GM23248 (cell line): ENCODE measurements at regions not wholly inside any gene's neighbourhood (a gene's known extent, or its start where the extent isn't known, plus 50 kb on each side); places are given as distances from the start of the nearest gene placed in this dataset.
A peak's percentile ranks its signal among the peaks of the same experiment; 100 is the strongest.

Source experiments
- DNase-seq: peaks from one replicate; pipeline ENCODE4 v3.0.0-alpha.2; 2015
- H2AFZ ChIP-seq: fragments of 200-600 bp; sonication (generic); 2 replicates; pipeline ENCODE4 v1.6.1; 2016; ENCODE audit warnings: antibody characterized with exemption
- H3F3A ChIP-seq: fragments of 200-600 bp; sonication (generic); 2 replicates; pipeline ENCODE4 v1.6.1; 2016; ENCODE audit warnings: mild to moderate bottlenecking, antibody characterized with exemption, mixed run types; ENCODE audit not compliant: insufficient read depth
- H3K27ac ChIP-seq: fragments of 200-600 bp; sonication (generic); 2 replicates; pipeline ENCODE4 v1.5.1; 2016; ENCODE audit warnings: mild to moderate bottlenecking
- H3K27me3 ChIP-seq: fragments of 200-600 bp; sonication (generic); replicated peaks from 2 replicates; pipeline ENCODE4 v1.6.1; 2016; ENCODE audit warnings: mild to moderate bottlenecking; ENCODE audit not compliant: insufficient read depth
- H3K36me3 ChIP-seq: fragments of 200-600 bp; sonication (generic); 2 replicates; pipeline ENCODE4 v1.6.1; 2016; ENCODE audit warnings: low read depth, mild to moderate bottlenecking
- H3K4me1 ChIP-seq: fragments of 200-600 bp; sonication (generic); 2 replicates; pipeline ENCODE4 v1.6.1; 2016; ENCODE audit warnings: mild to moderate bottlenecking; ENCODE audit not compliant: insufficient read depth
- H3K4me2 ChIP-seq: fragments of 200-600 bp; sonication (generic); one replicate; pipeline ENCODE4 v1.6.1; 2016; ENCODE audit warnings: mild to moderate bottlenecking; ENCODE audit not compliant: unreplicated experiment
- H3K4me3 ChIP-seq: fragments of 200-600 bp; sonication (generic); 2 replicates; pipeline ENCODE4 v1.5.1; 2016; ENCODE audit warnings: mild to moderate bottlenecking
- H3K79me2 ChIP-seq: fragments of 200-600 bp; sonication (generic); 2 replicates; pipeline ENCODE4 v1.6.1; 2016; ENCODE audit warnings: mild to moderate bottlenecking; ENCODE audit not compliant: insufficient read depth
- H3K9ac ChIP-seq: fragments of 200-600 bp; sonication (generic); 2 replicates; pipeline ENCODE4 v1.6.1; 2016; ENCODE audit warnings: mild to moderate bottlenecking
- H3K9me2 ChIP-seq: fragments of 200-600 bp; sonication (generic); 2 replicates; pipeline ENCODE4 v1.6.1; 2016; ENCODE audit warnings: mixed run types, mild to moderate bottlenecking, moderate library complexity; ENCODE audit not compliant: insufficient read depth
- H3K9me3 ChIP-seq: fragments of 200-600 bp; sonication (generic); one replicate; pipeline ENCODE4 v1.6.1; 2017; ENCODE audit warnings: low read depth
- H4K20me1 ChIP-seq: fragments of 200-600 bp; sonication (generic); 2 replicates; pipeline ENCODE4 v1.6.0; 2016; ENCODE audit not compliant: insufficient read depth
- EZH2 ChIP-seq: fragments of 200-600 bp; sonication (generic); IDR thresholded peaks from 2 replicates; pipeline ENCODE4 v1.6.1; 2018; ENCODE audit warnings: antibody characterized with exemption, mild to moderate bottlenecking; ENCODE audit not compliant: insufficient read depth, poor library complexity, severe bottlenecking
- EZH2phosphoT487 ChIP-seq: fragments of 200-600 bp; sonication (generic); IDR thresholded peaks from 2 replicates; pipeline ENCODE4 v1.6.1; 2018; ENCODE audit warnings: antibody characterized with exemption, moderate library complexity, mild to moderate bottlenecking, low read depth; ENCODE audit not compliant: insufficient read depth
- WGBS, 2 experiments: methylation state at CpG; one replicate each; pipeline ENCODE4 v1.1.6; 2015 to 2017; ENCODE audit warnings: low lambda C conversion rate in 2 of 2, low coverage in 1 of 2; ENCODE audit errors: missing lambda C conversion rate in 2 of 2; 5-methylcytosine and 5-hydroxymethylcytosine counted together
- in situ Hi-C: fragments of 300-500 bp; cut with MboI; formaldehyde crosslinking; loops from 2 replicates; pipeline ENCODE4 v1.15.0; 2020

DNA sequence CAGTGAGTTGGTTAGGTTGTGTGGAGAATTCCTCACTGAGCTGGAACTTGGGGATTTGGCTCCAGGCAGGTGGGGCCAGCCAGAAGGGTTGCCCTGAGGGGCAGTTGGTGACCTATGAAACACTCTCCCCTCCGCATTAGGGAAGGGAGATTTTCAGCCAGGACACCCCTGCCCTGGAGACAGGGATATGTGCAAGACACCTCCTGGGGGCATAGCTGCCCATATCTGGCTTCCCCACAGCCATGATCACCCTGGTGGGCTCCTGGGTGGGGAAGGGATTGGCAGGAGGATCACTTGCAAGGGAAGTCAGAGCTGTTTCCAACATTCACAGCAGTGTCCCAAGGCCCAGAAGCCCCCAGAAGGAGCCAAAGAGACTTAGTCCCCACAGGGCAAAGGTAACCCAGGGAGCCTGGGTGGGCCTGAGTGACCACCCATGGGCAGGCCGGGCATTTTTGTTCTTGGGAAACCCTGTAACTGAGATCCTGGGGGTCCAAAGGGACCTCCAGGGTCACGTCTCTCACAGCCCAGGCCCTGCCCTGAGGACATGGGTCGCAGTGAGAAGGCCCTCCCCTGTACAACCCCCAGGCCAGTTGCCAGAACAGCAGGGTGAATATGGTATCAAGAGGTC, 145.8 kb downstream of the MRPL14 start:
- H3K9me3 ChIP-seq: no peaks in the 10 kb centered on the region
- in situ Hi-C loops: no loop called here
- DNase-seq: no peak
- TF ChIP-seq EZH2phosphoT487 (no peak), EZH2 (no peak)
- 75 to 90% methylated on average over 4 of the region's 4 CpGs for WGBS, 2 experiments
- H3K79me2 ChIP-seq: no peaks in the 10 kb centered on the region
- H3K9me2 ChIP-seq: no peaks in the 10 kb centered on the region
- no peak overlapping the region for H3K9ac ChIP-seq
- H3K4me1 ChIP-seq: peaks cover 13% of the 10 kb centered on the region
- H3K36me3 ChIP-seq: no peaks in the 10 kb centered on the region
- no peaks in the 10 kb centered on the region for H4K20me1 ChIP-seq
- no peak overlapping the region for H3K4me3 ChIP-seq
- no peak overlapping the region for H2AFZ ChIP-seq
- no peaks in the 10 kb centered on the region; the same call in 1 of the 2 replicates for H3F3A ChIP-seq
- no peak overlapping the region for H3K4me2 ChIP-seq
- no peaks in the 10 kb centered on the region for H3K27me3 ChIP-seq
- H3K27ac ChIP-seq: no peak overlapping the region

DNA sequence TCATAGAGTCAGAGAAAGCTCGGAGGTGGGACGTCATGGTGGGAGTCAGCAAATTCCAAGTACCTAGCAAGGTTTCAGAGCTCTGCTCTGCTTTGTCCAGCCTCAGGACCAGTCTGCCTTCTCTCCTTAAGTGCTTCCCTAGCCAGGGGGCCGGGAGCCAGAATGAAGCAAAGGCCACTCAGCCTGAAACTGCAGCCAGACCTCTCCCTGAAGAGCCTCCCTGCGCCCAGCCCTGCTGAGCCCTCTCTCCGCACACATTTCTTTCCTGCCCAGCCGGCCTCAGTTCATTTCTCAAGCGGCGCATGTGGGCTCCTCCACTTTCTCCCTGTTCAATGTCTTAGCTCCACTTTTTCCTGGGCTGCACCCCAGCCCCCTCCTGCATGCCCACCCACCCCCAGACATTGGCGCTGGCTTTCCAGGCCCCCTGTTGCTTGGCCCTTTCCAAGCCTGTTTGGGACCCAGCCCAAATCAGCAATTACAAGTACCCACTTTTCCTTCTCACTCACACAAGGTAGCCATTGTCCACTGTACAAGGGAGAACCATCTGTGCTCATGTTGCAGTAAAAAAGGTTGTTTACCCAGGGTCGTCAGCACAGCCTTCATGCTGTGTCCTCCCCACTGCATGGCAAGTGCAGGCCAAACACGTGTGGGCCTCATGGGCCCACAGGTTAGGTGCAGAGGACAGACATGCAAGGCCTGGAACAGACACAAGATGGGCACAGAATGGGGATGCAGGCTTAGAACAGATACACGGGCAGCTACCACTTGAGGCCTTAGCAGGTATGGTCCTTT, 147.1 kb downstream of the MRPL14 start:
- no peaks in the 10 kb centered on the region for H4K20me1 ChIP-seq
- H3F3A ChIP-seq: peaks cover 4% of the 10 kb centered on the region; the same call in 1 of the 2 replicates
- TF ChIP-seq EZH2 (no peak), EZH2phosphoT487 (no peak)
- no peaks in the 10 kb centered on the region for H3K27me3 ChIP-seq
- no peak for DNase-seq
- H3K27ac ChIP-seq: no peak overlapping the region
- H3K9me2 ChIP-seq: no peaks in the 10 kb centered on the region
- no peak overlapping the region for H3K4me3 ChIP-seq
- H3K4me1 ChIP-seq: peaks cover 13% of the 10 kb centered on the region
- no peaks in the 10 kb centered on the region for H3K79me2 ChIP-seq
- 91 to 93% methylated on average over 7 to 12 of the region's 12 CpGs for WGBS, 2 experiments
- no peak overlapping the region for H3K9ac ChIP-seq
- no peak overlapping the region for H3K4me2 ChIP-seq
- no peak overlapping the region for H2AFZ ChIP-seq
- no peaks in the 10 kb centered on the region for H3K9me3 ChIP-seq
- in situ Hi-C loops: no loop called here
- no peaks in the 10 kb centered on the region for H3K36me3 ChIP-seq

DNA sequence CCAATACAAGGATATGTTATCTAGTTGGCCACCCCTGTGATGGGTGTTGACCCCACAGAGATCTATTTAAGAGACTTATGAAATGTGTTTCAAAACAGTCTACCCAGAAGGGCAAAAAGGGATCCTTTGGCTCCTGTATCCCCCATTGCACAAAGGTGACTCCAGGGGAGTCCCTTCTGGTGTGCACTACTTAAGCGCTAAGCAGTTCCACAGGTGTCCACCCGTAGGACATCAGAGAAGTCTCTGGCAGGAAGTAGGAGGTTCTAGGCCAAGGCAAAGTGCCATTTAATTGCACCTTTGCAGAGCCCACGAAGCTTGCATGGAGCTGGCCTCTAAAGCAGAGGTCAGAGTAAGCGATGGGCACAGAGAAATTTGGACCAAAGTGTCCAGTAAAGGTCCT, 147.7 kb downstream of the MRPL14 start:
- WGBS, 2 experiments: 88 to 89% methylated on average over 4 of the region's 4 CpGs
- Histone ChIP-seq H4K20me1 (no peaks in the 10 kb centered on the region), H3K79me2 (no peaks in the 10 kb centered on the region), H3F3A (peaks cover 11% of the 10 kb centered on the region), H3K4me3 (no peak overlapping the region), H3K9ac (no peak overlapping the region), H3K9me2 (no peaks in the 10 kb centered on the region), H3K4me2 (no peak overlapping the region), H3K36me3 (no peaks in the 10 kb centered on the region), H3K9me3 (no peaks in the 10 kb centered on the region), H3K27me3 (no peaks in the 10 kb centered on the region), H2AFZ (no peak overlapping the region), H3K4me1 (peaks cover 19% of the 10 kb centered on the region), H3K27ac (no peak overlapping the region)
- in situ Hi-C loops: no loop called here
- no peak for TF ChIP-seq EZH2phosphoT487
- DNase-seq: no peak

DNA sequence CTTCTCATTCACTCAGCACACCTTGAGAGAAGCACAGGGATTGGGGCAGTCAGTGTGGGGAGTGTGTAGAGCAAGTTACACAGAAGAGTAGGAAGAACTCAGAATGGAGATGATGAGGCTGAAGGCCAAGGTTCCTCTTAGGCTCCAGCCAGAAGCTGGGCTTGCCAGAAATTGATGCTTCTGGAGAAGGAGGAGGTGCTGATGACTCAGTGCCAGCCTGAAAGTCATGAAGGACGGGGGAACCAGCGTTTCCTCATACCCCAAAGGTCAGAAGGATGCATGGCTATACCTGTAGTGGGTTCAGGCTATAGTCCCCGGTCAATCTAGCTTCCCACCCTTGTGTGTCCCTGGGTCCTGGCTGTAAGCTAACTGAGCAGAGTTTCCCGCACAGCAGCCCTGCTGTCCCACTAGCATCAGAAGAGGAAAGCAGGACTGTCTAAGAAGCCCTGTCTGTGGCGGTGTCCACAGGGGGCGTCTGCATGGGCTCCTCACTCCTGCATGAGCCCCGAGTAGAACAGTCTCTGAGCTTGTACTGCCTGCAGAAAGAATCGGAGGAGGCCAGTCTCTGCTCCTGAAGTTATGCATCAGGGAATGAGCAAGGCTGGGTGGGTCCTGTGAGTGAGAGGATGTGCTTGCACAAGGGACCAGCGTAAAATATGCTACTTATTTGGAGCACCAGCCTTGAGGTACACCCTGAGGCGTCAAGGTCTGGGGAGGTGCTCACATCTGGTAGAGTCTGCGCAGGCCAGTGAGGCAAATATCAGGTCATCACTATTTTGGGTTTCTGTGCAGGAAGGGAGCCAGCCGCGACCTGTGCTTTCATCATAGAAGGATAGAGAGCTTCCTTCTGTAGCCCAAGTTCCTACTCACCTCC, 148.5 kb downstream of the MRPL14 start:
- in situ Hi-C loops: no loop called here
- Histone ChIP-seq H3K27me3 (no peaks in the 10 kb centered on the region), H2AFZ (no peak overlapping the region), H3K4me2 (no peak overlapping the region), H3K36me3 (no peaks in the 10 kb centered on the region), H3F3A (peaks cover 19% of the 10 kb centered on the region), H3K4me3 (no peak overlapping the region), H3K9ac (no peak overlapping the region), H3K79me2 (no peaks in the 10 kb centered on the region), H4K20me1 (no peaks in the 10 kb centered on the region), H3K27ac (no peak overlapping the region), H3K4me1 (peaks cover 26% of the 10 kb centered on the region), H3K9me2 (no peaks in the 10 kb centered on the region), H3K9me3 (no peaks in the 10 kb centered on the region)
- DNase-seq: peak; percentile 83
- TF ChIP-seq EZH2 (no peak), EZH2phosphoT487 (no peak)
- WGBS, 2 experiments: 64 to 68% methylated on average over 13 of the region's 13 CpGs
